GM19328 (cell line): ENCODE measurements at regions not wholly inside any gene's neighbourhood (a gene's known extent, or its start where the extent isn't known, plus 50 kb on each side); places are given as distances from the start of the nearest gene placed in this dataset.
"Not testable (repeated sequence)": the region's sequence is repeated elsewhere in the genome, so short reads cannot be mapped to it uniquely, and the experiment has no call there.

Experiments
- ATAC-seq: cut with Tn5 transposase; IDR thresholded peaks from one replicate; pipeline ENCODE4 v1.9.1; 2021; ENCODE audit warnings: mild to moderate bottlenecking, moderate library complexity; ENCODE audit not compliant: unreplicated experiment

GRCh38 chr17:71779482-71779881 is 341.3 kb upstream of the SOX9 start:
- no peak for ATAC-seq

GRCh38 chr17:71780596-71780995 is 340.2 kb upstream of the SOX9 start:
- no peak for ATAC-seq

- not testable (repeated sequence) for ATAC-seq
Measured at GRCh38 chr17:71782021-71782420, 338.8 kb upstream of the SOX9 start.

GRCh38 chr17:71790791-71791190 is 330.0 kb upstream of the SOX9 start:
- ATAC-seq: no peak

GRCh38 chr17:71791311-71791710 is 329.5 kb upstream of the SOX9 start:
- no peak for ATAC-seq

- ATAC-seq: no peak
Measured at GRCh38 chr17:71792966-71793365, 327.9 kb upstream of the SOX9 start.

GRCh38 chr17:71793518-71793917 is 327.3 kb upstream of the SOX9 start:
- no peak for ATAC-seq

- no peak for ATAC-seq
Measured at GRCh38 chr17:71798701-71799100, 322.1 kb upstream of the SOX9 start.

GRCh38 chr17:71799657-71800056 is 321.2 kb upstream of the SOX9 start:
- ATAC-seq: no peak

GRCh38 chr17:71801301-71801700 is 319.5 kb upstream of the SOX9 start:
- ATAC-seq: no peak

GRCh38 chr17:71802663-71803062 is 318.2 kb upstream of the SOX9 start:
- ATAC-seq: no peak

- no peak for ATAC-seq
Measured at GRCh38 chr17:71803656-71804284, 317.1 kb upstream of the SOX9 start.

GRCh38 chr17:71809537-71809936 is 311.3 kb upstream of the SOX9 start:
- ATAC-seq: no peak

- not testable (repeated sequence) for ATAC-seq
Measured at GRCh38 chr17:71813861-71814260, 307.0 kb upstream of the SOX9 start.

GRCh38 chr17:71821511-71821910 is 299.3 kb upstream of the SOX9 start:
- ATAC-seq: no peak

- ATAC-seq: no peak
Measured at GRCh38 chr17:71824671-71825070, 296.1 kb upstream of the SOX9 start.

GRCh38 chr17:71825687-71826086 is 295.1 kb upstream of the SOX9 start:
- ATAC-seq: no peak

GRCh38 chr17:71828182-71828596 is 292.6 kb upstream of the SOX9 start:
- no peak for ATAC-seq

- no peak for ATAC-seq
Measured at GRCh38 chr17:71830866-71831265, 290.0 kb upstream of the SOX9 start.

- no peak for ATAC-seq
Measured at GRCh38 chr17:71842986-71843385, 277.8 kb upstream of the SOX9 start.

- no peak for ATAC-seq
Measured at GRCh38 chr17:71845337-71845736, 275.5 kb upstream of the SOX9 start.

- ATAC-seq: no peak
Measured at GRCh38 chr17:71846561-71847110, 274.2 kb upstream of the SOX9 start.
